DOHH2 (cell line): ENCODE measurements at regions not wholly inside any gene's neighbourhood (a gene's known extent, or its start where the extent isn't known, plus 50 kb on each side); places are given as distances from the start of the nearest gene placed in this dataset.

ENCODE experiments used
- H3F3A ChIP-seq: fragments of 200-600 bp; sonication (generic), shearing (Covaris generic); 2 replicates; pipeline ENCODE4 v1.6.0; 2016; ENCODE audit warnings: antibody characterized with exemption, mild to moderate bottlenecking; ENCODE audit not compliant: control insufficient read depth, insufficient read depth
- H3K27ac ChIP-seq: fragments of 200-600 bp; sonication (generic); 2 replicates; pipeline ENCODE4 v1.5.1; 2014; ENCODE audit warnings: low read depth, mild to moderate bottlenecking, low read length, moderate library complexity
- H3K27me3 ChIP-seq: fragments of 200-600 bp; sonication (generic); 2 replicates; pipeline ENCODE4 v1.6.1; 2014; ENCODE audit warnings: mild to moderate bottlenecking, low read length, mixed read lengths; ENCODE audit not compliant: control insufficient read depth
- H3K36me3 ChIP-seq: fragments of 200-600 bp; sonication (generic); 2 replicates; pipeline ENCODE4 v1.6.1; 2014; ENCODE audit warnings: mild to moderate bottlenecking, low read length, moderate library complexity, mixed read lengths; ENCODE audit not compliant: control insufficient read depth
- H3K4me1 ChIP-seq: fragments of 200-600 bp; sonication (generic); 2 replicates; pipeline ENCODE4 v1.6.1; 2014; ENCODE audit warnings: mild to moderate bottlenecking, low read length, mixed read lengths; ENCODE audit not compliant: control insufficient read depth
- H3K4me2 ChIP-seq: fragments of 200-600 bp; sonication (generic); 2 replicates; pipeline ENCODE4 v1.6.0; 2014; ENCODE audit warnings: mild to moderate bottlenecking, low read length, moderate library complexity
- H3K4me3 ChIP-seq: fragments of 200-600 bp; sonication (generic); 2 replicates; pipeline ENCODE4 v1.5.1; 2014; ENCODE audit warnings: mild to moderate bottlenecking, low read length, mixed read lengths
- H3K79me2 ChIP-seq: fragments of 200-600 bp; sonication (generic); 2 replicates; pipeline ENCODE4 v1.6.1; 2014; ENCODE audit warnings: mild to moderate bottlenecking, low read length, mixed read lengths; ENCODE audit not compliant: control insufficient read depth
- H3K9me2 ChIP-seq: fragments of 200-600 bp; sonication (generic); replicated peaks from 2 replicates; pipeline ENCODE4 v1.6.1; 2014; ENCODE audit warnings: mild to moderate bottlenecking, low read length, mixed read lengths; ENCODE audit not compliant: control insufficient read depth
- H3K9me3 ChIP-seq: fragments of 200-600 bp; sonication (generic); 2 replicates; pipeline ENCODE4 v1.6.1; 2014; ENCODE audit warnings: antibody characterized with exemption, low read length, mixed read lengths; ENCODE audit not compliant: control insufficient read depth, insufficient read depth
- H4K20me1 ChIP-seq: fragments of 200-600 bp; sonication (generic); 2 replicates; pipeline ENCODE4 v1.6.0; 2014; ENCODE audit warnings: low read depth, mild to moderate bottlenecking, antibody characterized with exemption, low read length, moderate library complexity; ENCODE audit not compliant: control insufficient read depth, insufficient read depth
- EZH2phosphoT487 ChIP-seq: fragments of 200-600 bp; sonication (generic); IDR thresholded peaks from 2 replicates; pipeline ENCODE4 v1.6.1; 2017; ENCODE audit warnings: borderline replicate concordance, mild to moderate bottlenecking, antibody characterized with exemption, low read length, moderate library complexity, mixed read lengths
- TF ChIP-seq, protein P1 (sequence below): fragments of 200-600 bp; sonication (generic); IDR thresholded peaks from one replicate; pipeline ENCODE4 v1.5.1; 2014; ENCODE audit warnings: antibody characterized with exemption, mild to moderate bottlenecking, low read depth, low read length; ENCODE audit not compliant: poor library complexity, severe bottlenecking

DNA sequence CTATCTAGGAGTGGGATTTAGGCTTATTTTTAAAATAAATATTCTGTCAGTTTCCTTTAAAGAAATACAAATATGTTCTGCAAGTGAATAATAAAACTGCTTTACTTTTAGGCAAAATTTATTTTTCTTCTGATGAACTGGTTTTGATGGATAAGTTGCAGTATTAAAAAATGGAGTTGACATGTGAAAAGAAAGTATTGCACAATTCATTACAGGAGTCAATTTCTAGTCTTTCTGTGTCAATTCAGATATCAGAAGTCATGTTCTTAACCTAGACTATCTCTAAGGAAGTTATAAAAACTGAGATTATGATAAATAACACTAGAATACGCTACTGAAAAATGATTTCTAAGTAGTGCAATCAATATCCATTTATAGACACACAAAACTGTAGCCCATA lies 270.2 kb upstream of the TMPRSS15 start:
- H3K9me3 ChIP-seq, result no peaks in the 10 kb centered on the region
- no peaks in the 10 kb centered on the region for H3K79me2 ChIP-seq
- H3K27me3 ChIP-seq, result no peaks in the 10 kb centered on the region
- no peaks in the 10 kb centered on the region for H4K20me1 ChIP-seq
- no peaks in the 10 kb centered on the region for H3K36me3 ChIP-seq
- H3K4me1 ChIP-seq, result no peaks in the 10 kb centered on the region
- H3K4me2 ChIP-seq, result no peak overlapping the region
- H3K27ac ChIP-seq, result no peak overlapping the region
- no peak overlapping the region for H3K4me3 ChIP-seq
- no peaks in the 10 kb centered on the region for H3K9me2 ChIP-seq
- no peaks in the 10 kb centered on the region for H3F3A ChIP-seq
- TF ChIP-seq EZH2phosphoT487, result no peak
- TF ChIP-seq, protein P1, sequence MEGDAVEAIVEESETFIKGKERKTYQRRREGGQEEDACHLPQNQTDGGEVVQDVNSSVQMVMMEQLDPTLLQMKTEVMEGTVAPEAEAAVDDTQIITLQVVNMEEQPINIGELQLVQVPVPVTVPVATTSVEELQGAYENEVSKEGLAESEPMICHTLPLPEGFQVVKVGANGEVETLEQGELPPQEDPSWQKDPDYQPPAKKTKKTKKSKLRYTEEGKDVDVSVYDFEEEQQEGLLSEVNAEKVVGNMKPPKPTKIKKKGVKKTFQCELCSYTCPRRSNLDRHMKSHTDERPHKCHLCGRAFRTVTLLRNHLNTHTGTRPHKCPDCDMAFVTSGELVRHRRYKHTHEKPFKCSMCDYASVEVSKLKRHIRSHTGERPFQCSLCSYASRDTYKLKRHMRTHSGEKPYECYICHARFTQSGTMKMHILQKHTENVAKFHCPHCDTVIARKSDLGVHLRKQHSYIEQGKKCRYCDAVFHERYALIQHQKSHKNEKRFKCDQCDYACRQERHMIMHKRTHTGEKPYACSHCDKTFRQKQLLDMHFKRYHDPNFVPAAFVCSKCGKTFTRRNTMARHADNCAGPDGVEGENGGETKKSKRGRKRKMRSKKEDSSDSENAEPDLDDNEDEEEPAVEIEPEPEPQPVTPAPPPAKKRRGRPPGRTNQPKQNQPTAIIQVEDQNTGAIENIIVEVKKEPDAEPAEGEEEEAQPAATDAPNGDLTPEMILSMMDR, result no peak

DNA sequence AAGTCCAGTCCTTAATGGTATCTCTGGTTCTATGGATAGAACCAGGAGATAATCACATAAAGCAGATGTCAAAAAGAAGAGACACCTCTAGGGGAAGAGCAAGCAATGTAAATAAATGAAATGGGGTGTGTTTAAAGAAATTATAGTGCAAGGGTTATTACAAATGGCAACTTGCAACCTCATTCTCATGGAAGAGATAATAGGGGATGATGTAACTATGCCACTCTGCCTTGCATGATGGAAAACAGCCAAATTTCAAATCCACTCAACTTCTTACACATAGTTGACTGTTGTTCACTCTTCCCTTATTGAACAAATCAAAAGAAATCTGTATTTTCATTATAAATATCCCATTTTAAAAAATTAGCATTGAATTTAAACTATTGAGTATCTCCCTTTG lies 274.0 kb upstream of the TMPRSS15 start:
- Histone ChIP-seq H3K9me2 (no peaks in the 10 kb centered on the region; the same call in 1 of the 2 replicates), H3K4me2 (no peak overlapping the region), H3K79me2 (no peaks in the 10 kb centered on the region), H3K27ac (no peak overlapping the region), H3K9me3 (no peaks in the 10 kb centered on the region), H3K36me3 (no peaks in the 10 kb centered on the region), H3K4me3 (no peak overlapping the region), H3K4me1 (no peaks in the 10 kb centered on the region), H3K27me3 (no peaks in the 10 kb centered on the region), H4K20me1 (no peaks in the 10 kb centered on the region), H3F3A (no peaks in the 10 kb centered on the region)
- no peak for TF ChIP-seq EZH2phosphoT487
- TF ChIP-seq, protein P1, result no peak

DNA sequence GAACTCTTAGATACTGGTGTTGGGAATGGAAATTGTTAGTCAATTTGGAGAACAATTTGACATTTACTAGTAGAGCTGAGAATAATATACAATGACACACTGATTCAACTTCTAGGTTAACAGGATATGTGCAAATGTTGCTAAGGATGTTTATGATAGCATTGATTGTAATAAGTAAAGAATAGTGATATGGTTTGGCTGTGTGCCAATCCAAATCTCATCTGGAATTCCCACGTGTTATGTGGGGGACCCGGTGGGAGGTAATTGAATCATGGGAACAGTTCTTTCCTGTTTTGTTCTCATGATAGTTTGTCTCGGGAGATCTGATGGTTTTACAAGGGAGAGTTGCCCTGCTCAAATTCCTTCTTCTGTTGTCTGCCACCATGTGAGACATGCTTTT lies 302.4 kb upstream of the TMPRSS15 start:
- no peak for TF ChIP-seq EZH2phosphoT487
- TF ChIP-seq, protein P1, result no peak
- H3K36me3 ChIP-seq, result no peaks in the 10 kb centered on the region
- no peak overlapping the region for H3K4me2 ChIP-seq
- no peaks in the 10 kb centered on the region for H3K4me1 ChIP-seq
- no peaks in the 10 kb centered on the region for H4K20me1 ChIP-seq
- H3K9me2 ChIP-seq, result no peaks in the 10 kb centered on the region
- H3K27me3 ChIP-seq, result no peaks in the 10 kb centered on the region
- H3K79me2 ChIP-seq, result no peaks in the 10 kb centered on the region
- H3K9me3 ChIP-seq, result no peaks in the 10 kb centered on the region
- no peaks in the 10 kb centered on the region for H3F3A ChIP-seq
- H3K4me3 ChIP-seq, result no peak overlapping the region
- no peak overlapping the region for H3K27ac ChIP-seq

DNA sequence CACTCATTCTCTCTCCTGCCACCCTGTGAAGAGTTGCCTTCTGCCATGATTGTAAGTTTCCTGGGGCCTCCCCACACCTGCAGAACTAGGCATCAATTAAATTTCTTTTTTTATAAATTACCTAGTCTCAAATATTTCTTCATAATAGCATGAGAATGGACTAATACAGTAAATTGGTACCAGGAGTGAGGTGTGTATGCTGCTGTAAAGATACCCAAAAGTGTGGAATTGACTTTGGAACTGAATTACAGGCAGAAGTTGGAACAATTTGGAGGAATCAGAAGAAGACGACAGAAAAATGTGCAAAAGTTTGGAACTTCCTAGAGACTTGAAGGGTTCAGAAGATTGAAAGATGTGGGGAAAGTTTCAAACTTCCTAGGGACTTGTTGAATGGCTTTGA lies 308.1 kb upstream of the TMPRSS15 start:
- Histone ChIP-seq H3K27me3 (no peaks in the 10 kb centered on the region), H3K27ac (no peak overlapping the region), H4K20me1 (no peaks in the 10 kb centered on the region), H3F3A (no peaks in the 10 kb centered on the region), H3K9me2 (no peaks in the 10 kb centered on the region), H3K79me2 (no peaks in the 10 kb centered on the region), H3K4me3 (no peak overlapping the region), H3K36me3 (no peaks in the 10 kb centered on the region), H3K4me2 (no peak overlapping the region), H3K4me1 (no peaks in the 10 kb centered on the region), H3K9me3 (no peaks in the 10 kb centered on the region)
- TF ChIP-seq EZH2phosphoT487, result no peak
